CD4-positive, CD25-positive, alpha-beta regulatory T cell (primary cell): ENCODE measurements at regions not wholly inside any gene's neighbourhood (a gene's known extent, or its start where the extent isn't known, plus 50 kb on each side); places are given as distances from the start of the nearest gene placed in this dataset.
"Not testable (repeated sequence)": the region's sequence is repeated elsewhere in the genome, so short reads cannot be mapped to it uniquely, and the experiment has no call there.

Source experiments
- ATAC-seq, 2 donors: fragments of 150-1000 bp; cut with Tn5 transposase; one replicate each; pipeline ENCODE4 v1.10.0; 2021; ENCODE audit warnings: low read depth in 2 of 2, moderate number of reproducible peaks in 2 of 2, moderate library complexity in 1 of 2
- DNase-seq, 3 donors: peaks; one replicate each; pipeline versions ENCODE4 v3.0.0 to v3.0.0-alpha.2; 2012 to 2022; ENCODE audit warnings: mixed read lengths in 1 of 3
- H3K27ac ChIP-seq: one replicate; pipeline ENCODE4 v1.7.0; 2013; ENCODE audit warnings: mild to moderate bottlenecking, low read length; ENCODE audit not compliant: insufficient read depth, poor library complexity, severe bottlenecking
- H3K27me3 ChIP-seq: one replicate; pipeline ENCODE4 v1.7.0; 2013; ENCODE audit warnings: low read length; ENCODE audit not compliant: control insufficient read depth, insufficient read depth
- H3K36me3 ChIP-seq: one replicate; pipeline ENCODE4 v1.7.0; 2013; ENCODE audit warnings: mild to moderate bottlenecking, low read length, moderate library complexity; ENCODE audit not compliant: control insufficient read depth, insufficient read depth
- H3K4me1 ChIP-seq: 2 replicates; pipeline ENCODE4 v1.7.0; 2013; ENCODE audit warnings: mild to moderate bottlenecking, low read length; ENCODE audit not compliant: insufficient read depth, control insufficient read depth, poor library complexity, severe bottlenecking
- H3K4me3 ChIP-seq: one replicate; pipeline ENCODE4 v1.7.0; 2013; ENCODE audit warnings: low read depth, mild to moderate bottlenecking, low read length, moderate library complexity
- H3K9me3 ChIP-seq, 2 experiments: 1 replicate in 1 of 2; 2 replicates in 1 of 2; pipeline ENCODE4 v1.7.0; 2013; ENCODE audit warnings: low read length in 2 of 2, mild to moderate bottlenecking in 1 of 2, moderate library complexity in 1 of 2; ENCODE audit not compliant: control insufficient read depth in 2 of 2
- H3K27ac Mint-ChIP-seq, 3 donors: one replicate each; pipeline ENCODE4 v1.8.0; 2020 to 2022; ENCODE audit warnings: mild to moderate bottlenecking in 3 of 3, mixed read lengths in 3 of 3, moderate library complexity in 2 of 3
- H3K27me3 Mint-ChIP-seq: one replicate; pipeline ENCODE4 v1.8.0; 2022; ENCODE audit warnings: mild to moderate bottlenecking, mixed read lengths
- H3K36me3 Mint-ChIP-seq: one replicate; pipeline ENCODE4 v1.8.0; 2020; ENCODE audit warnings: mixed read lengths
- H3K4me1 Mint-ChIP-seq, 4 donors: one replicate each; pipeline ENCODE4 v1.8.0; 2020 to 2022; ENCODE audit warnings: mixed read lengths in 4 of 4, mild to moderate bottlenecking in 1 of 4
- H3K4me3 Mint-ChIP-seq, 4 donors: one replicate each; pipeline ENCODE4 v1.8.0; 2020 to 2022; ENCODE audit warnings: mild to moderate bottlenecking in 4 of 4, mixed read lengths in 4 of 4, moderate library complexity in 3 of 4
- H3K9me3 Mint-ChIP-seq, 7 donors: one replicate each; pipeline ENCODE4 v1.8.0; 2020 to 2022; ENCODE audit warnings: mixed read lengths in 7 of 7, mild to moderate bottlenecking in 3 of 7, moderate library complexity in 2 of 7

DNA sequence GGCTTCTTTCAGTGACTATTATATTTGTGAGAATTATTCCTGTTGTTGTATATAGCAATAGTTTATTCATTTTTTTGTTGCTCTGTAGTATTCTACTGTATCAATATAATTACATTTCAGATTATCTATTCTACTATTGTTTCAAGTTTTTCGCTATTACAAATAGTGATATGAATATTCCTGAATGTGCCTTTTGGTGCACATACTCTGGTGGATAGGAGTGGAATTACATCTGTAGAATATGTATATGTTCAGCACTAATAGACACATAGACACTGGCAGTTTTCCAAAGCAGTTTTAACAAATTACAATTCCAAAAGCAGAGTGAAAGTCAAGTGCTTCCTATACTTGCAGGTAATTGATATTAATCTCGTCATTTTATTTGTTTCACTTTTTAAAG is 696.2 kb upstream of the PRMT6 start:
- no peaks in the 10 kb centered on the region for H3K27me3 Mint-ChIP-seq

DNA sequence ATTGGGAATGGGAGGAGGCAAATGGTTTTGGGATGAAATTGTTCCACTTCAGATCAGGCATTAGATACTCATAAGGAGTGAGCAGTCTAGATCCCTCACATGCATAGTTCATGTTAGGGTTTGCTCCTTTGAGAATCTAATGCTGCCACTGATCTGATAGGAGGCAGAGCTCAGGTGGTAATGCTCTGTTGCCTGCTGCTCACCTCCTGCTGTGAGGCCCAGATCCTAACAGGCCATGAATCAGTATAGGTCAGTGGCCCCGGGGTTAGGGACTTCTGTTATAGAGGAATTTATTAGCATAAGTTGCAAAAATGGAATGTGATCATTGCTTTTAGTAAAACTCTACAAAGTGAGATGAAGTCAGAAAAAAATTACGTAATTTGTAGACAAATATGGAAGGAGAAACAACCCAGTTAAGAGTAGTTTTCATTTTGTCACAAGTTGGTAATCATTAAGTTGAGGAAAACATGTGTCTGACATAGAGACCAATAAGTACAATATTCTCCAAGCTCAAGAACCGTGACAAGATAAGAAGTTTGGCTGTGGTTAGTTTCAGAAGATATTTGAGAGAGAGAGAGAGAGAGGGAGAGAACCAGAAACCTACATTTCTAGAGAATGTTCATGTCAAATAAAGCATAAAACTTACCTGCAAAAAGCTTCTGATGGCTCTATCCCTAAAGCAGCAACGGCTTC is 689.7 kb upstream of the PRMT6 start:
- no peaks in the 10 kb centered on the region for H3K4me1 Mint-ChIP-seq
- H3K4me3 Mint-ChIP-seq = no peak overlapping the region
- H3K27ac Mint-ChIP-seq = no peak overlapping the region
- DNase-seq (no peak), ATAC-seq (no peak)
- Histone ChIP-seq H3K27ac (no peak overlapping the region), H3K4me3 (no peak overlapping the region), H3K4me1 (no peaks in the 10 kb centered on the region), H3K9me3 (no peaks in the 10 kb centered on the region), H3K36me3 (no peaks in the 10 kb centered on the region), H3K27me3 (no peaks in the 10 kb centered on the region)
- H3K36me3 Mint-ChIP-seq = no peaks in the 10 kb centered on the region
- H3K27me3 Mint-ChIP-seq = no peaks in the 10 kb centered on the region
- peaks cover 0 to 11% (median 8%) of the 10 kb centered on the region in 7 donors for H3K9me3 Mint-ChIP-seq

More for the DNA sequence above, 696.2 kb upstream of the PRMT6 start:
- Mint-ChIP-seq H3K36me3 (no peaks in the 10 kb centered on the region), H3K27ac (no peak overlapping the region), H3K9me3 (peaks cover 3 to 41% (median 23%) of the 10 kb centered on the region in 7 donors), H3K4me3 (no peak overlapping the region), H3K4me1 (no peaks in the 10 kb centered on the region)
- DNase-seq = no peak
- no peak for ATAC-seq
- H3K4me3 ChIP-seq = no peak overlapping the region
- peaks cover 8 to 11% of the 10 kb centered on the region in 2 experiments for H3K9me3 ChIP-seq
- no peaks in the 10 kb centered on the region for H3K36me3 ChIP-seq
- H3K4me1 ChIP-seq = no peaks in the 10 kb centered on the region
- no peak overlapping the region for H3K27ac ChIP-seq
- H3K27me3 ChIP-seq = no peaks in the 10 kb centered on the region

DNA sequence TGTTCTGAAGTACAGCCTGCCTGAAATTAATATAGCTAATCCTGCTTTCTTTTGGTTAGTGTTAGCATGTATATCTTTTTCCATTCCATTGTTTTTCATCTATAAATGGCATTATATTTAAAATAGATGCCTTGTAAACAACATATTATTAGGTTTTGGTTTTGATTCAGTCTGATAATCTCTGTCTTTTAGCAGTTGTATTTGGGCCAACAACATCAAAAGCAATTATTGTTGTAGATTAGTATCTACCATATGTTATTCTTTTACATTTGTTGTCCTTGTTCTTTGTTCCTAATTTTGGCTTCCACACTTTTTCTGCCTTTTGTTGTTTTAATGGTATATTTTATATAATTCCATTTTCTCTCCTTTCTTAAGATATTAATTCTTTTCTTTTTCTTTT is 678.2 kb upstream of the PRMT6 start:
- no peaks in the 10 kb centered on the region for H3K27me3 Mint-ChIP-seq
- H3K4me1 Mint-ChIP-seq = no peaks in the 10 kb centered on the region
- DNase-seq = no peak
- H3K27ac Mint-ChIP-seq = no peak overlapping the region
- no peak overlapping the region for H3K4me3 Mint-ChIP-seq
- Histone ChIP-seq H3K36me3 (no peaks in the 10 kb centered on the region), H3K4me3 (no peak overlapping the region), H3K27ac (no peak overlapping the region), H3K27me3 (no peaks in the 10 kb centered on the region), H3K4me1 (no peaks in the 10 kb centered on the region), H3K9me3 (no peaks in the 10 kb centered on the region)
- peaks cover 0 to 23% (median 5%) of the 10 kb centered on the region in 7 donors for H3K9me3 Mint-ChIP-seq
- no peak for ATAC-seq
- H3K36me3 Mint-ChIP-seq = no peaks in the 10 kb centered on the region

DNA sequence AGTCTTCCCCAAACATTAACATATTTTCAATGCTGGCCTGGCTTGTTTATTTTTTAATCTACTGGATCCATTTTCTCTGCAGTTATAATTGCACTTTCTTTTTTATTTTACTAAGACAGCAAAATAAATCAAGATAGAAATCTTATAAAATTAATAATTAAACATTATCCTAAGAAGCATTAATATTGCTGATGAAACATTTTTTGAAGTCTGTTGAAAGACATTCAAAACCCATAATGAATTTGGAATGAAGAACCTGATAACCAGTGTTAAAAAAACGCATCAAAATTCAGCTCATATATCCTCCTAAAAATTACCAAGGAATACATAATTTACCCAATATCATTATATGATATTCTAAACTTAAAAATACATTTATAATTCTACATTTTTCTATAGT is 675.7 kb upstream of the PRMT6 start:
- Mint-ChIP-seq H3K36me3 (no peaks in the 10 kb centered on the region), H3K27me3 (no peaks in the 10 kb centered on the region), H3K4me3 (no peak overlapping the region), H3K4me1 (no peaks in the 10 kb centered on the region), H3K27ac (no peak overlapping the region), H3K9me3 (peaks cover 0 to 19% (median 2%) of the 10 kb centered on the region in 7 donors)
- peaks cover 0 to 3% of the 10 kb centered on the region in 2 experiments for H3K9me3 ChIP-seq
- ATAC-seq (no peak), DNase-seq (no peak)
- H3K27ac ChIP-seq = no peak overlapping the region
- no peaks in the 10 kb centered on the region for H3K27me3 ChIP-seq
- no peak overlapping the region for H3K4me3 ChIP-seq
- H3K36me3 ChIP-seq = no peaks in the 10 kb centered on the region
- no peaks in the 10 kb centered on the region for H3K4me1 ChIP-seq

DNA sequence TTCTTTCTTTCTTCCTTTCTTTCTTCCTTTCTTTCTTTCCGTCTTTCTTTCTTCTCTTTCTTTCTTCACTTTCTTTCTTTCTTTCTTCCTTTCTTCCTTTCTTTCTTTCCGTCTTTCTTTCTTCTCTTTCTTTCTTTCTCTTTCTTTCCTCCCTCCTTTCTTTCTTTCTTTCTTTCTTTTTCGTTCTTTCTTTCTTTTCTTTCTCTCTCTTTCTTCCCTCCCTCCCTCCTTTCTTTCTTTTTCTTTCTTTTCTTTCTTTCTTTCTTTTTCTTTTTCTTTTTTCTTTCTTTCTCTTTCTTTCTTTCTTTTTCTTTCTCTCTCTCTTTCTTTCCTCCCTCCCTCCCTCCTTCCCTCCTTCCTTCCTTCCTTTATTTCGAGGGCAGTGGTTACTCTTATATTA is 667.3 kb upstream of the PRMT6 start:
- H3K27ac ChIP-seq, H3K9me3 ChIP-seq, H3K36me3 Mint-ChIP-seq, H3K27me3 Mint-ChIP-seq, H3K4me1 ChIP-seq, ATAC-seq, DNase-seq, H3K4me1 Mint-ChIP-seq, H3K27me3 ChIP-seq, H3K4me3 ChIP-seq, H3K36me3 ChIP-seq, H3K4me3 Mint-ChIP-seq, H3K27ac Mint-ChIP-seq: not testable (repeated sequence)
- peaks cover 0 to 13% (median 6%) of the 10 kb centered on the region in 7 donors for H3K9me3 Mint-ChIP-seq

DNA sequence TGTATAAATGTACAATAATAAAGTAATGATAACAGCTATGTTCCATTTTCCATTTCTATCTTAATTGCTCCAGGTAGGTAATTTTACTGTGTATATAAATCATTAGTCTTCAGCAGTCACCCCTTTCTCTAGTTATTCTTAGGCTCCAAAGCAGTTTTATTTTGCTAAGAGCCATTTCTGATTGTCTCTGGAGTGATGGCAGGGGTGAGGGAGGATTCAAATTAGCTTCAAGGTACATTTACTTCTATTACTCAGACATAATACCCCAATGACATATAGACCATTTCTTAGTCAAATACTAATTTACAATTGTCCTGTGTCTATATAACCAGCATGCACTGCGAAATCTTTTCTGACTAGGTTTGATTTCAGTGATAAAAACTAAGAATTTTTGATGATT is 663.4 kb upstream of the PRMT6 start:
- Histone ChIP-seq H3K27ac (no peak overlapping the region), H3K36me3 (no peaks in the 10 kb centered on the region), H3K9me3 (no peaks in the 10 kb centered on the region), H3K27me3 (no peaks in the 10 kb centered on the region), H3K4me1 (no peaks in the 10 kb centered on the region), H3K4me3 (no peak overlapping the region)
- H3K27ac Mint-ChIP-seq = no peak overlapping the region
- H3K27me3 Mint-ChIP-seq = no peaks in the 10 kb centered on the region
- no peaks in the 10 kb centered on the region for H3K4me1 Mint-ChIP-seq
- no peak for ATAC-seq
- H3K4me3 Mint-ChIP-seq = no peak overlapping the region
- H3K9me3 Mint-ChIP-seq = peaks cover 0 to 10% (median 6%) of the 10 kb centered on the region in 7 donors
- DNase-seq = no peak
- no peaks in the 10 kb centered on the region for H3K36me3 Mint-ChIP-seq

DNA sequence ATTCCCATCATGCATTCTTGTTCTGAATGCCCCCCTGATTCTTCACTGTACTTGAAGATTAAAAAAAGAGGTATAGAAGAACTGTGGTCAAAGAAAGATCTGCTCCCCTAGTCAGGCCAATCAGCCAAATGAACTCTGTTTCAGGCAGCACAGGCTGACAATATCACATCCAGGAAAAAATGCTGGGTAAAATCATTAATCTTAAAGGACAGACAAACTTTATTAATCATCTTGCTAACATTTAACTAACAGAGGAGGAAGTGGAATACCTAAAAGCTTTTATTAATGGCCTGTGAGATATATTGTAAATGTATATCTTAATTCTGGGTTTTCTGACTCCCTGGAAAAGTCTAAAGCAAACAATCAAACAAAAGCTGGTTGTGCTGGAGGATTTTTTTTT is 660.5 kb upstream of the PRMT6 start:
- no peak overlapping the region for H3K27ac Mint-ChIP-seq
- Histone ChIP-seq H3K36me3 (no peaks in the 10 kb centered on the region), H3K4me1 (no peaks in the 10 kb centered on the region), H3K27me3 (no peaks in the 10 kb centered on the region), H3K9me3 (no peaks in the 10 kb centered on the region), H3K27ac (no peak overlapping the region), H3K4me3 (no peak overlapping the region)
- no peak overlapping the region for H3K4me3 Mint-ChIP-seq
- H3K27me3 Mint-ChIP-seq = no peaks in the 10 kb centered on the region
- DNase-seq = no peak
- H3K9me3 Mint-ChIP-seq = peaks cover 0 to 7% (median 2%) of the 10 kb centered on the region in 7 donors
- ATAC-seq = no peak
- no peaks in the 10 kb centered on the region for H3K4me1 Mint-ChIP-seq
- no peaks in the 10 kb centered on the region for H3K36me3 Mint-ChIP-seq

DNA sequence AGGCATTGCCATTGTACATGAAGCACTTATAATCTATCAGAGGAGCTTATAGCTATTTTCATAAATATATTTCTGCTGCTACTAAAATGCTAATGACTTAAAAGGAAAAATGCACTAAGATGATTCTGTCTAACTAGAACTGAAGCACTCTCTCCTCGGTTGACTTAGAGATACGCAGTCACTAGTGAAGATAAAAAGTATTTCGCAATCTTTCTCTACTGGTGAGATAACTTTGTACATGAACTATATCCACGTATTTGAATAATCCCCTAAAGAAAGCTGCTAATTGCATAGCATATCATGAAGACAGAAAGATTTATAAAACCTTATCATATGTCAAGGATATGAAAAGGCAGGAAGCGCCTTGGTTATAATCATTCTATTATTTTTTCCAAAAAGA is 658.1 kb upstream of the PRMT6 start:
- DNase-seq (no peak), ATAC-seq (no peak)
- Mint-ChIP-seq H3K4me3 (no peak overlapping the region), H3K27me3 (no peaks in the 10 kb centered on the region), H3K36me3 (no peaks in the 10 kb centered on the region), H3K27ac (no peak overlapping the region), H3K9me3 (peaks cover 0 to 8% (median 1%) of the 10 kb centered on the region in 7 donors), H3K4me1 (no peaks in the 10 kb centered on the region)
- no peak overlapping the region for H3K4me3 ChIP-seq
- H3K27me3 ChIP-seq = no peaks in the 10 kb centered on the region
- H3K9me3 ChIP-seq = no peaks in the 10 kb centered on the region
- H3K27ac ChIP-seq = no peak overlapping the region
- no peaks in the 10 kb centered on the region for H3K36me3 ChIP-seq
- no peaks in the 10 kb centered on the region for H3K4me1 ChIP-seq
